ENCODE measurements at regions not wholly inside any gene's neighbourhood (a gene's known extent, or its start where the extent isn't known, plus 50 kb on each side); places are given as distances from the start of the nearest gene placed in this dataset.
"Not testable (repeated sequence)": the region's sequence is repeated elsewhere in the genome, so short reads cannot be mapped to it uniquely, and the experiment has no call there.

DNA sequence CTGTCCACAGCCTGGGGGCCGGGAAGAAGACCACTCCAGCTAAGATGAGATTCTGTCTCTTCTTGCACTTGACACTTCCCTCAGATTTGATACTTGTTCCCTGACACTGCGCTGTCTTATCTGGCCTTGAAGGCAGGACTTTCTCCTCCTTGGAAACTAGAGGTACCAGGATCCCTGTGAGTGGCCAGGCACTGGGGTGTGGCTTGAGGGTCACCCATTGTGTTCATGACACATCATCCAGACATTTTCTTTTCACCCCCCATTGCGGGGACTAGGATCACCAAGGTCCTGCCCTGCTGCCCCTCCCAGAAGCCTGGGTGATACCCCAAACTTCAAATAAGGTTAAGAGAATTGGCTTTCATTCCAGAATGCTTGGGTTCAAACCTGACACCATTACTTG is 103.3 kb downstream of the NDFIP1 start:
- Mint-ChIP-seq H3K27me3 (no peaks in the 10 kb centered on the region), H3K27ac (no peak overlapping the region), H3K4me3 (no peak overlapping the region), H3K36me3 (ENCODE audit: low read depth) (no peaks in the 10 kb centered on the region), H3K4me1 (ENCODE audit: low read depth) (no peaks in the 10 kb centered on the region), H3K9me3 (no peaks in the 10 kb centered on the region)
- ChIA-PET CTCF (no interaction called here), POLR2A (interaction anchor here (1.3 kb wide), 1 partner anchor 14 kb away, joined by 4 read pairs; no protein-coding TSS in a partner anchor)
- intact Hi-C loops (cut with micrococcal nuclease) = no loop called here
- TF ChIP-seq CTCF (IDR thresholded peaks at IDR 0.05) = no peak
- DNase-seq (no peak), ATAC-seq (no peak)

DNA sequence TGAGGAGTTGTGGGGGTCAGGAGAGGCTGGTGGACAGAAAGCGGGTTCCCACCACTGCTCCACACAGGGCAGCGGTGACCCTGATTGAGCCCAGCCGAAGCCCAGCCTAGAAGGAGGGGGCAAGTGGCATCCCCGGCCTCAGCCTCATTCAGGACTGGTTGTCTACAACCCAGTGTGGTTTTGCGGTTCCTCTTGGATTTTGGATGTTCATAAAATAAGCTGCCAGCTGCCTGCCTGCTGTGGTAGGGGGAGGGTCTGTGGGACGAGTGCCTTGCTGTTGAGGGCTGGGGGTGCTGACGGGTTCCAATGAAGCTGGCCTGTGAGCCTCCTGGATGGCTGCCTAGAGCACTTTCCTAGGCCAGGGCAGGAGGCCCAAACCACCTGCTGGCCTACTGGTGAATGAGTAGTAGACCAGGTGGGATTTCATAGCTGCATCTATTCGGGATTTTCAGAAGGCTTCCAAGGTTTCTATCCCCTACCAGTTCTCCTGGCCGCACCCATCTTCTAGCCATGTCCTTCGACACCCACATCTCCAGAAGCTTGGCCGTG is 102.4 kb downstream of the NDFIP1 start:
- Mint-ChIP-seq H3K27ac (no peak overlapping the region), H3K9me3 (no peaks in the 10 kb centered on the region), H3K27me3 (no peaks in the 10 kb centered on the region), H3K4me3 (no peak overlapping the region), H3K36me3 (ENCODE audit: low read depth) (no peaks in the 10 kb centered on the region), H3K4me1 (ENCODE audit: low read depth) (no peaks in the 10 kb centered on the region)
- TF ChIP-seq CTCF (IDR thresholded peaks at IDR 0.05) = no peak
- CTCF ChIA-PET = no interaction called here
- DNase-seq (no peak), ATAC-seq (no peak)
- POLR2A ChIA-PET = no interaction called here
- intact Hi-C loops (cut with micrococcal nuclease) = no loop called here

- no peak for DNase-seq
- Mint-ChIP-seq H3K27ac (no peak overlapping the region), H3K27me3 (no peaks in the 10 kb centered on the region), H3K4me3 (no peak overlapping the region), H3K36me3 (ENCODE audit: low read depth) (no peaks in the 10 kb centered on the region), H3K4me1 (ENCODE audit: low read depth) (no peaks in the 10 kb centered on the region), H3K9me3 (no peaks in the 10 kb centered on the region)
- no peak for ATAC-seq
- TF ChIP-seq CTCF (IDR thresholded peaks at IDR 0.05) = no peak
- intact Hi-C loops (cut with micrococcal nuclease) = no loop called here
- CTCF ChIA-PET = no interaction called here
- POLR2A ChIA-PET = no interaction called here
Measured at GRCh38 chr5:142210011-142210410, 101.4 kb downstream of the NDFIP1 start.

DNA sequence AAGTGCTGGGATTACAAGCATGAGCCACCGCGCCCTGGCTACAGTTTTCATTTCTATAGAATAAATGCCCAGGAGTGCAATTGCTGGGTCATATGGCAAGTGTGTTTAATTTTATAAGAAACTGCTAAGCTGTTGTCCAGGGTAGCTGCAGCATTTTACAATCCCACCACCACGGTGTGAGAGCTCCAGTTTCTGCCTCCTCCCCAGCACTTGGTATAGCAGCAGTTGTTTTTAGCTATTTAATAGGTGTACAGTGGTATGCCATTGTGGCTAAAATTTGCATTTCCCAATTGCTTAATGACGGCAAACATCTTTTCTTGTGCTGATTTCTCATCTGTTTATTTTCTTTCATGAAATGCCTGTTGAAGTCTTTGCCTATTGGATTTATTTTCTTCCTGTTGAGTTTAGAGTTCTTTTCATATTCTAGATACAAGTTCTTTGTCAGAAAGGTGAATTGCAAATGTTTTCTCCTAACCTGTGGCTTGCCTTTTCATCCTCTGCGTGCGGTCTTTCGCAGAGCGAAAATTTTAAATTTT is 100.3 kb downstream of the NDFIP1 start:
- no peak overlapping the region for H3K4me3 Mint-ChIP-seq
- no peak for DNase-seq
- no peaks in the 10 kb centered on the region for H3K4me1 Mint-ChIP-seq (ENCODE audit: low read depth)
- ATAC-seq = no peak
- no peaks in the 10 kb centered on the region for H3K36me3 Mint-ChIP-seq (ENCODE audit: low read depth)
- H3K9me3 Mint-ChIP-seq = no peaks in the 10 kb centered on the region
- POLR2A ChIA-PET = no interaction called here
- H3K27me3 Mint-ChIP-seq = no peaks in the 10 kb centered on the region
- TF ChIP-seq CTCF (IDR thresholded peaks at IDR 0.05) = no peak
- CTCF ChIA-PET = no interaction called here
- no peak overlapping the region for H3K27ac Mint-ChIP-seq
- intact Hi-C loops (cut with micrococcal nuclease) = no loop called here

GRCh38 chr5:142208244-142208643 is 99.7 kb downstream of the NDFIP1 start:
- H3K4me3 Mint-ChIP-seq; H3K27ac Mint-ChIP-seq; ATAC-seq; POLR2A ChIA-PET; H3K27me3 Mint-ChIP-seq; CTCF ChIA-PET; H3K4me1 Mint-ChIP-seq (ENCODE audit: low read depth); H3K9me3 Mint-ChIP-seq; DNase-seq; intact Hi-C loops (cut with micrococcal nuclease); H3K36me3 Mint-ChIP-seq (ENCODE audit: low read depth): not testable (repeated sequence)
